ENCODE measurements at regions not wholly inside any gene's neighbourhood (a gene's known extent, or its start where the extent isn't known, plus 50 kb on each side); places are given as distances from the start of the nearest gene placed in this dataset.

- DNase-seq (ENCODE audit: low spot score), result no peak
Measured at GRCh38 chrX:7789200-7789599, 53.8 kb upstream of the VCX start.

GRCh38 chrX:7788334-7788733, 54.6 kb upstream of the VCX start:
- DNase-seq (ENCODE audit: low spot score), result no peak

DNA sequence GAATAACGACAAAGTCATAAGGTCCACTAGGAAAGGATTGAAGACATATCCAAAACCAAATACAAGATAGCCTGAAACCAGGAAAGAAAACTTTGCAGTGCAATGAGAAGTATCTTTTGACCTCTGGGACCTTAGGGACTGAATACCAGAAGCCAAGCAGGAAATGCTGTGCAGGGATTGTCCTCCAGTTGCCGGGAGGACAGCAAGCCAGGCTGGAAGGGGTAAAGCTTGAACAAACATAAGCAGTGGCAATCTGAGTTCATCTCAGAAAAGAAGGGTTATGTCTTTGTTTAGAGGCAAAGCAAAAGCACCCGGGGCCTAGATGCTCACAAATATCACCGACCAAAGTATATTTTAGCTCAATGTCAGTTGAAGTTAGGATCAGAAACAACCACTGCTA, 55.3 kb upstream of the VCX start:
- no peak for DNase-seq (ENCODE audit: low spot score)

- no peak for DNase-seq (ENCODE audit: low spot score)
Measured at GRCh38 chrX:7784580-7784979, 58.4 kb upstream of the VCX start.

DNA sequence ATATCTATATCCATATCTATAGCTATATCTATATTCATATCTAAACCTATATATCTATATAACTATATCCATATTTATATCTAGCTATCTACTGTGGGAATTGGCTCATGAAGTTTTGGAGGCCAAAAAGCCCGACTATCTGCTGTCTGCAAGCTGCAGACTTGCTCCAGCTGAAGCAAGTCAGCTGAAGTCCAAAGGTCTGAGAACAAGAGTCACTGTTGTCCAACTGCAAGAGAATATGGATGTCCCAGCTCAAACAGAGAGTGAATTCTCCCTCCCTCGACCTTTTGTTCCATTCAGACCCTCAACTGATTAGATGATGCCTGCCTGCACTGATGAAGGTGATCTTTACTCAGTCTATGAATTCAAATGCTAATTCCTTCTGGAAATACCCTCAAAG, 63.3 kb upstream of the VCX start:
- DNase-seq (ENCODE audit: low spot score), result no peak

- no peak for DNase-seq (ENCODE audit: low spot score)
Measured at GRCh38 chrX:7775987-7776386, 67.0 kb upstream of the VCX start.

GRCh38 chrX:7771788-7772438, 71.1 kb upstream of the VCX start:
- no peak for DNase-seq (ENCODE audit: low spot score)

GRCh38 chrX:7759830-7760229, 83.1 kb upstream of the VCX start:
- no peak for DNase-seq (ENCODE audit: low spot score)

DNA sequence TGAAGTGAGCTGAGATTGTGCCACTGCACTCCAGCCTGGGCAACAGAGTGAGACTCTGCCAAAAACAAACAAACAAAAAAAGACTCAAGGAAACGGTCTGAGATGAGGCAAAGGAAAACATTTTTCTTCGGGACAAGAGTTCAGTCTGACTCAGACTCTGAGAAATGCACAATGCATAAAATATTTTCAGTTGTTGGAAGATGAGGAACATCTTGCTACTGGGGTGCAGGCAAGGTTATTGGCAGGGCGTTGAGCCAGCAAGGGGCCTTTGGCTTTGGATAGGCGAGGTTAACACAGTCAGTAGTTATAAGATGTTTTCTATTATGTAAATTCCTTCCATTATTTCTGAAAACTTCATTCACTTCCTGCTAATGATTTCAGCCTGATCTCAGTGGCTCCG, 96.1 kb upstream of the VCX start:
- DNase-seq (ENCODE audit: low spot score), result no peak

- DNase-seq (ENCODE audit: low spot score), result no peak
Measured at GRCh38 chrX:7730071-7730470, 112.9 kb upstream of the VCX start.

- DNase-seq (ENCODE audit: low spot score), result no peak
Measured at GRCh38 chrX:7720519-7720918, 122.5 kb upstream of the VCX start.

- no peak for DNase-seq (ENCODE audit: low spot score)
Measured at GRCh38 chrX:7714351-7714750, 128.6 kb upstream of the VCX start.

GRCh38 chrX:7711167-7711566, 131.8 kb upstream of the VCX start:
- DNase-seq (ENCODE audit: low spot score), result no peak

- no peak for DNase-seq (ENCODE audit: low spot score)
Measured at GRCh38 chrX:7709845-7710244, 133.1 kb upstream of the VCX start.

GRCh38 chrX:7706032-7706431, 136.9 kb upstream of the VCX start:
- DNase-seq (ENCODE audit: low spot score), result peak; percentile 5

DNA sequence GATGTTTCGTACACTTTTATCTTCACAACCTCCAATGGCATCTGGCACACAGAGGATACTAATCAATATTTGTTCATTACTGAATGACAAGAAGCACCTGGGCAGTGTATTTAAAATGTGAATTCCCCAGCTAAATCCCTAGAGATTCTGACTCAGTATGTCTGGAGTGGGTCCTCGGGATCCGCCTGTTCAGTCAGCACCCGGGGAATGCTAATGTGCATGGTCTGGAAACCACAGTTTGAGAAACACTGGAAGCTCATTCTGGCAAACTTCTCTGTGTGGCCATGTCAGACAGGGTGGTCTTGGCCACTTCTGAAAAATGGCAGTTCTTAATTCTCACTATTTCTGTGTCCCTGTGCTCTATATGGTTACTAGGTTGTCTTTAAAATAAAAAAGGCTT, 138.8 kb upstream of the VCX start:
- no peak for DNase-seq (ENCODE audit: low spot score)

DNA sequence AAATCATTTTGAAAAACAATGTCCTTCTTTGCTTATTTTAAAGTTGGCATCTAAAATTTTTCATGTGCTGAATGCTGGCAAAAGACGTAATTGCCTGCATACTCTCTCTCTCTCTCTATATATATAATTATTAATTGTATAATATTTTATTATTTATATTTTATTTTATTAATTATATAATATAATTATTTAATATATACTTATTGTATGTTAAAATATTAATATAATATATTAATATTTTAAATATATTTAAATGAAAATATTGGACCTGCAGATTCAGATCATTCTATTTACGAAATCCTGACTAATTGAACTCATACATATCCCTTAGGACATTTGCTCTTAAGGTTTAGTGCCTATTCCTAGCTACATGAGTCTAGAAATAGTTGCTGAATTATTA, 144.7 kb upstream of the VCX start:
- DNase-seq (ENCODE audit: low spot score), result no peak

DNA sequence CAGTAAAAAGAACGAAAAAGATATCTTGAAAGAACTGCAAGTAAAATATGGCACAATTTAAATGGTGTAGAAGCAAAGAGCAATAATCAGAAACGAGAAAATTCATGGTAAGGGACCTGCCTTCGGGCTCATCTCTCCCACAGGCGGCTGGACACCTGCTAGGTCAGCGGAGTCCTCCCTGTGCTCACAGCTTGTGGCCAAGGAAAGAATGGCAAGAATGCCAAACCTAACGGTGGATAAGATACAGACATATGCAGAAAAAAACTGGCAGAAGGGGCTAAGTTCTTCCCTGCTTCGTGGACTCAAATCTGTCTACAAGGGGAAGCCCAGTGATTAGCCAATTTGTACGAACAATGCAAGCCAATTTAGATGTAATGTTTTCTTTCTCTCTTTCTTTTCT, 152.1 kb upstream of the VCX start:
- DNase-seq (ENCODE audit: low spot score), result no peak

DNA sequence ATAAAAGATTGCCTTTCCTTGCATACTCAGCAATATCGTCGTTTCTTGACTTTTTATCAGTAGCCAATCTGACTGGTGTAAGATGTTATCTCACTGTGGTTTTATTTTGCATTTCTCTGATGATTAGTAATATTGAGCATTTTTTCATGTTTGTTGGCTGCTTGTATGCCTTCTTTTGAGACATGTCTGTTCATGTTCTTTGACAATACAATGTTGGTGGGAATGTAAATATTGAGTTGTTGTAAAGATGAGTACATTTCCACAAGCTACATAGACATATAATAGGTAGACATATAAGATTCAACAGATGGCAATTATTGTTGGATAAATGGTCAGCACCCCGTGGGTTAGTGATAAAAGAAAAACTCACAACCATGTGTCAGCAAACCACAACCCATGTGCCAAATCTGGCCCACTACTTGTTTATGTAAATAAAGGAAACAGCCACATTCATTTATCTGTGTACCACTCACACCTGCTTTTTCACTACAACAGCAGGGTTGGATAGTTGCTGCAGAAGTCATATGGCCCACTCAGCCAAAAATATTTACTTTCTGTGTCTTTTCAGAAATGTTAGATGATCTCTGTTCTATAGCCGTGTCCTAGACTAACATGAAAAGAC, 153.1 kb upstream of the VCX start:
- DNase-seq (ENCODE audit: low spot score), result no peak

DNA sequence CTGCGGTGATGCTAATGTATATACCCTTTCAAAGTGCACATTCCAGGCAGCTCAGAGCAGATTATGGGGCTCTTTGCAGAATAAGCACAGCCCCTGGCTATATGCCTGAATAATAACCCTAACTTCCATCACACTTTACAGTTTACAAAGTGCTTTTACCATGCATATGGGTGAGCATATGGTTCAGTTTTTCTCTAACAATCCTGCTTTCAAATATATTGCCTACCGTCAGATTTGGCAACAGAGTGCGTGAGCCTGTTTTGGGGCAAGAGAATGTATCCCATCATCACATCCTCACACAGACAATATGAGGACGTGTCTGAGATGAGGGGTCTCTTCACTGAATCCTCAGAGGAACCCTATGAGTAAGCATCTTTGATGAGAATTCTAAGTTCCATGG, 162.8 kb upstream of the VCX start:
- DNase-seq (ENCODE audit: low spot score), result no peak

- DNase-seq (ENCODE audit: low spot score), result no peak
Measured at GRCh38 chrX:7654316-7654715, 188.7 kb upstream of the VCX start.

- DNase-seq (ENCODE audit: low spot score), result no peak
Measured at GRCh38 chrX:7647831-7648230, 195.1 kb upstream of the VCX start.

DNA sequence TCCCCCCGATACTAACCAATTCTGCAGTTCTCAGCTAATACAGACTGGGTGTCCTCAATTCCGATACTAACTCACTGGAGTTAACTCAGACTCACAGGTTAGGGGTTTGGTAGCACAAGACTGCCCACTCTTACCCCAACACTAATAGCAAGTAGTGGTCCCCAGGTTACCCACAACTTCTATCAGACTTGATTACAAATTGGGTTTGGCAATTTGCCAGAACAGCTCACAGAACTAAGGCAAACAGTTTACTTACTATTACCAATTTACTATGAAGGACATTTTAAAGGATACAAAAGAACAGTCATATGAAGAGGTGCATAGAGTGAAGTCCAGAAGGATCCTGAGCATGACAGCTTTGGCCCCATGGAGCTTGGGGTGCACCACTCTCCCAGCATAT, 201.8 kb upstream of the VCX start:
- DNase-seq (ENCODE audit: low spot score), result no peak

- no peak for DNase-seq (ENCODE audit: low spot score)
Measured at GRCh38 chrX:7640392-7640791, 202.6 kb upstream of the VCX start.

Data from AG20443 (cell line).